GM21367 (cell line): ENCODE measurements at regions not wholly inside any gene's neighbourhood (a gene's known extent, or its start where the extent isn't known, plus 50 kb on each side); places are given as distances from the start of the nearest gene placed in this dataset.
"Not testable (repeated sequence)": the region's sequence is repeated elsewhere in the genome, so short reads cannot be mapped to it uniquely, and the experiment has no call there.

Source experiments
- ATAC-seq: cut with Tn5 transposase; IDR thresholded peaks from one replicate; pipeline ENCODE4 v1.9.1; 2021; ENCODE audit not compliant: unreplicated experiment

DNA sequence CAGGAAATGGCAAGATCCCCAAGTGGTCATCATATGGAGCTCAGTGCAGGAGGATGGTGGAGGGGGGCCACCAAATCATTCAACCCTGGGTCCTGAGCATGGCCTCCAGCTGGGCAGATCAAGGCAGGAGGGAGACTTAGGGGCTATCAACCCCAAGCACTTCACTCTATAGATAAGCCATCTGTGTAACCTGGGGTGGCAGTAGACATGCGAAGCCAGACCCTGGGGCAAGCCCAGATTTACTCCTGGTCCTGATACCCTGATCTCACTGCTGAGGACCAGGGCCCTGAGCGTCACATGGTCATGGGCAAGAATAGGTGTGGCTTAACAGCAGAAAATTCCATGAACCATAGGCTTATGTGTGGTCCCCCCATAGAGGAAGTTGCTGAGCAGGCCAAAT, 173.0 kb upstream of the ADCY1 start:
- no peak for ATAC-seq

DNA sequence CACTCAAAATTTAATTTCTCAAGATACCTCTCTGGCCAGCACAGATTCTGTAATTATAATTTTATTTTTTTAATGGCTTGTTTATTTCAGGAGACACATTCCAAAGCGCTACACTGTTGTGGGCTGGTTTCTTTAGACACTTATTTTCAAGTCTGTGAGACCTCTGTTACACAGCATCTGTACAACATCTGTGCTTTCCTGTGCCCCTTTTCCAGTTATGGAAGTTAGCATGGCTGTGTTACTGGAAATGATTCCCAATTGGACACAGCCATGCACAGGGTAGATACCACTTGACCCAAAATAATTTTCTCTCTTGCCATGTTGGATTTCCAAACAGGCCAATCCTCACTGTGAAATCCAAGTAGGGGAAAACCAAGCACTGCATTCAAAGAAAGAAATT, 172.3 kb upstream of the ADCY1 start:
- ATAC-seq = no peak

DNA sequence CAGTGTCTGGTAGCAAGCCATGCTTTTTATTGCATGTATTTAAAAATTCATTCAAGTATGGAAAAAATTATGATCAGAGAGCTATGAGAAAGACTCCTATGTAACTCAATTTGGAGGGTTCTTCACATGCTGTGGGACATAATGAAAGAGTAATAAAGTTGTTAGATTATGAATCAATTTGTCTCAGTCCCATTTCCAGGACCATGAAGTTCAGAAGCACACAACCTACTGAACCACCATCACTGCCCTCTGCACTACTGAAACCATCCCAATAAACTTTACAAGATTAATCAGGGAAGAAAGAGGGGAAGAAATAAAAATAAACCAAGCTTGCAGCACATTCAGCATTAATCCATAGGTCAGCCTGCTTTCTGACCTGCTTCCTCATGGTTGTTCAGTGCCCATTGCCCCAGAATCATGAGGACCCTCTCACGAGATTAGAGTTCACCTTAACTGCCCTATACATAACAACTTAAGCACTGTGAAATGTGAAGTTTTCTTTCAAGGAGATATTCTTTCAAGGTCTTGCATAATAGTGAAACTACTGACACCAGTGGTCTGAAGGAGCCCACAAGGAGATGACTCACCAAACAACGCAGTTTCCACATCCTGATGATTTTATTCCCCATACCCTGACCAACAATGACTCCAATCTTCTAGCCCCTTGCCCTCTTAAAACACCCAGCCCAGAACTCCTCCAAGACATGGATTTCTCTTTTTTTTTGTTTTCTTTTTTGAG, 171.5 kb upstream of the ADCY1 start:
- no peak for ATAC-seq

DNA sequence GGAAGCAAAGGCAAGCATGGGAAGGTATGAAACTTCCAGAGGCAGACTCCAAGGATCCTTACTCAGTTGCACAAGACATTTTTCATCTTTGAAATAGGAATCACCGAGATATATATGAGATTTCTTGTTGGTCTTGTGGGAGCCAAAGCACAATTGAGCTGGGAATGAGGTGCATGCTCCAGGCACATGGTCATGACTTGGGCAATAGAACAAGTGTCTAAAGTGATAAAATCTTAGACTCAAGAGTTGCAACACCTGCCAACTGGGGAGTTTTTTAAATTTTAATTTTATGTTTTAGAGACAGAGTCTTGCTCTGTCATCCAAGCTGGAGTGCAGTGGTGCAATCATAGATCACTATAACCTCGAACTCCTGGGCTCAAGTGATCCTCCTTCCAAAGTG, 169.5 kb upstream of the ADCY1 start:
- no peak for ATAC-seq

DNA sequence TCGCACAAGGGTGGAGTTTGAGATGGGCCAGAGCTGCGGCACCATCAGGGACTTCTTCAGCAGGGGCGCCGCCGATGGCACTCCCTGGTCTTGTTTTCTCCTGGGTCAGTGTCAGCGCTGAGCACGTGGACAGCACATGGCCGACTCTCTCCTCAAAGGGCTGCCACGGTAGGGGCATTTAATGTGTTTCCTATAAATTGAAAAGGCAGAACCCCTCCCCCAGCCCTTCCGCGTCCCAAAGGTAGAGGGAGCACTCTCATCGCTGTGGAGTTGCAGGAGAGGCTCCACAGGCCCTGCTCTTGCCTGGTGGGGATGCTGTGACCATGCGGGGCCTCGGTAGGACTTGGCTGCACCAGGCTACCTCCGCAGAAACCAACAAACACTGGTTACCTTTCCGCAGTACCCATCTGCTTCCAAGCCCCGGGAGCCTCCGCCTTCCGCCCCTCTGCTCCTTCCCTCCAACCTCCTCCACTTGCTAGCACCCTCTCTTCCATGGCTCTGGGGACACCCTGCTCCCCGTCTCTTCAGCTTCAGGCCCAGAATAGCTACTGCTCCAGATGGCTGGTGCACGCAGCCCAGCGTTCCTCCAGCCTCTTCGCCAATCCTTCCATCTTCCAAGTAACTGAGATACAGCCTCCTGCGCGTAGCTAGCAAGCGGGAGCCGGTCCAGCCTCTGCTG, 166.3 kb upstream of the ADCY1 start:
- no peak for ATAC-seq

DNA sequence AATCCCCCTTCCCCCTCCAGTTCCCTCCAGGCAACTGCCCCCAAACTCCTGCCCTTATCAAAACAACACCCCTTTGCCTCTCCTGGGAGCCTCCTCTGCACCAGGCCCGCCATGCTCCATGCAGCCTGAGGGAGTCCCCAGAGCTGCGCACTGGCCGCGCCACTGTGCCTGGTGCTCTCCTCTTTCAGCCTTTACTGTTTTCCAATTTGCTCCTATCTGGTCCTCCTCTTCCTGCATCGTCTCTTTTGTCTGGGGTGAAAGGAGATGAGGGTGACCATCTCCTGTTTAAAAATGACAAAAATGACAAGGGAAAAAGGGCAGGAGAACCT, 165.8 kb upstream of the ADCY1 start:
- no peak for ATAC-seq

DNA sequence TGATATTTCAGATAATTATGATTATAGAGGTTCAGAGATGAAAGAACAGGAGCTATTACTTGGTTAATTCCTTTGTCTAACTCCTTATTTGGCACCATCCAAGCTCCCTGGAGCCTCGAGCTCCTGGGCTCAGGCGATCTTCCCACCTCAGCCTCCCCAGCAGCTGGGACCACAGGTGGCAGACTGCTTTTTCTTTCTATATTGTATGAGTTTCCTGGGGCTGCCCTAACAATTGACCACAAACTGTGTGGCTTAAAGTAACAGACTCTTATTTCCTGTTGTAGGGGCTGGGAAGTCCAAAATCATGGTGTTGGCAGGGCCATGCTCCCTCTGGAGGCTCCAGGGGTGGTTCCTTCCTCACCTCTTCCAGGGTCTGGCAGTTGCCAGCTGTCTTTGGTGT, 163.3 kb upstream of the ADCY1 start:
- no peak for ATAC-seq

DNA sequence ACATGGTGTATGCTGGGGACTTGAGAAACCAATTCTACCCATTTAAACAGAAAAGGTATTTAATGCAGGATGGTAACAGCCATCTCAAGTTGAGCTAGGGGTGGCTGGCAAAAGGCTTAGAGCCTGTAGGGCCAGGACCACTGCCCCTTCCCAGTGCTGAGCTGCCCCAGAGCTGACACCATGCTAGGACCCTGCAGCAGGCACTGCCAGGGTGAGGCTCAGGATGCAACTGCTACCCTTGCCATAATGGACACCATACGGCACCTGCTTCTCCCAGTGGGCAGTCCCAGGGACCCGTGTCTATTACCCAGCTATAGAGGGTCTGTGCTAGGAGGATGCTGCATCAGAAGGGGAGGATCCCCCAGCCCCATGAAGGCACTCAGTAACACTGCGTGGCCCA, 160.7 kb upstream of the ADCY1 start:
- no peak for ATAC-seq

DNA sequence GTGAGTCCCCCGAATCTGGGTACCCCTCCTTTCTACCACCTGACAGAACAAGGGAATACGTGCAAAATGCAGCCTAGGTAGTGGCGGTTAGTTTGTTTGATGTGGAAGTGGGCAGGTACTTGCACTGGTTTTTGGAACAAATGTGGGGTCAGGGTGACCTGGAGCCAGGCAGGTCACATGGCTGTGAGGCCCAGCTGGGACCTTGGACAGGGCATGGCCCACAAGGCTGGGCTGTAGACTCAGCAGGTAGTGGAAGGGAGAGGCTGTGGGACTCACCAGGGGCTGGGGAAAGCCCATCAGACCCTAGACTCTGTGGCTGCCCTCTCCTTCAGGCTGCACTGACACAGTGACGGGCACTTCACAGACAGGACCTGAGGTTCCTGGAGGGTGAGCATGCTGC, 159.9 kb upstream of the ADCY1 start:
- ATAC-seq = no peak

DNA sequence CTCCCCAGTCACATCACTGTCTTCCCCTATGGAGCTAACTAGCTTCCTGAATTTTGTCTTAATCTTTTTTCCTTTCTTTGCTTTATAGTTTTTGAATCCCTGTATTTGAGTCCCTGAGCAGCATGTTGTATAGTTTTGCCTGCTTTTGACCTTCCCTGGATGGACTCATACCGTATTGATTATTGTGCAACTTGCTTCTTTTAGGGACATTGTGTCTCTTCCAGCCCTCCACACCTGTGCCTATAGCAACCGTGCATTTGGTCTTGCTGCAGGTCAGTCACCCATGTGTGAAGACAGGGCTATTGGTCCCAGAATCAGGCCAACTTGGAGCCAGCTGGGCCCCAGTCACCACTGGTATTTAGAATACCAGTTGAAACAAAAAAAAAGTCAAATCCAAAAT, 158.9 kb upstream of the ADCY1 start:
- no peak for ATAC-seq

DNA sequence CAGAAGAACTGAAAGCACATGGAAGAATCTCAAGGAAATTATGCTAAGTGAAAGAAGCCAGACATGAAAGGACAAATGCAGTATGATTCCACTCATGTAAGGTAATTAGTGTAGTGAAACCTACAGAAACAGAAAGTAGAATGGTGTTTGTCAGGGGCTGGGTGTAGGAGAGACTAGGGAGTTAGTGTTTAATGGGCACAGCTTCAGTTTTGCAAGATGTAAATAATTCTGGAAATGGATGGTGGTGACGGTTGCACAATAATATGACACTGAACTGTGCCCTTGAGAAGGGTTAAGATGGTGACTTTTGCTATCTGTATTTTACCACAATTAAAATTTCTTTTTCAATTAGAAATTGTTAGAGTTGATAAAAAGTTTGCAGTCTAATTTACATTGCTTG, 157.3 kb upstream of the ADCY1 start:
- ATAC-seq = no peak

DNA sequence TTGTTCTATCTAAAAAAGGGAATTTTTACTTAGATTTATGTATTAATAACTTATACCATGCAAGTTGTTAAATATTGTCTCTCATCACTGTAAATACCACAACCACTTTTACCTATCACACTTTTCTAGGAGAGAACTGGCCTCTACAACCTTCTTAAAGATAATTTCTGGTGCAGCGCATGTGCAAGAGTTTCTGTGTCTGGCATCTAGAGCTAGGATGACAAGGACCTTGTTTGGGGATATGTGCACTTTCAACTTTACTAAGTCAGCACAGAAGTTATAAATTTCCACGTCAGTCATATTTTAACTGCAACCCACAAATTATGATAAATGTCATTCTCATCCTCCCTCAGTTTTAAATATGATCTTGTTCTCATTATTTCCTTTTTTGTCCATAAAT, 156.9 kb upstream of the ADCY1 start:
- no peak for ATAC-seq

DNA sequence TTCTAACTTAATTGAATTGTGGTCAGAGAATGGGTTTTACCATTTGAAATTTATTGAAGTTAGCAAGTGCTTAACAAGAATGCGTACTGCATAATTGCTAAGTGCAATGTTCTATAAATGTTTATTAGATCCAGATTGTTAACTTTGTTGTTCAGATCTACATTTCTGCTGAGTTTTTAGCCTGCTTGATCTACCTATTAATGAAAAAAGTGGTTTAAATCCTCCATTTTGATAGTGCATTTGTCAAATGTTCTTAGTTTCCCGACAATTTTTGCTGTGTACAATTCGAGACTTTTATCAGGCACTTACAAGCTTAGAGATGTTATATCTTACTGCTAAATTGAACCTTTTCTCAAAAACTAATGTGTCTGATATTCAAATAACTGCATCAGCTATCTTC, 156.4 kb upstream of the ADCY1 start:
- no peak for ATAC-seq

DNA sequence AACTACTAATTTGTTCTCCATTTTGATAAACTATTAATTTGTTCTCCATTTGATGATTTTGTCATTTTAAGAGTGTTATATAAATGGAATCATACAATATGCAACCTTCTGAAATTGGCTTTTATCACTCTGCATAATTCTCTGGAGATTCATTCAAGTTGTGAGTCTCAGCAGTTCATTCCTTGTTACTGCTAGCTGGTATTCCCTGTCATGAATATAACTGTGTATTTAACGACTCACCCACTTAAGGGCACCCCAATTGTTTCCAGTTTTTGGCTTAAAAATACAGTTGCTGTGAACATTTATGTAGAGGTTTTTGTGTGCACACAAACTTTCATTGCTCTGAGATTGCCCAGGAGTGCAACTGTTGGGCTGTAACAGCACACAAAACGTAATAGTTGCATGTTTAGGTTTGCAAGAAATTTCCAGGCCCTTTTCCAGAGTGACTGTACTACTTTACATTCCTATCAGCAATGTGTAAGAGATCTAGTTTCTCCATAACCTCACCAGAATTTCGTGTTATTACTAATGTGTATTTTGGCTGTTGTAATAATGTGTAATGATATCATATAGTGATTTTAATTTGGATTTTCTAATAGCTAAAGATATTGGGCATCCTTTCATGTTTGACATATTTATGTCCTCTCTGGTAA, 153.2 kb upstream of the ADCY1 start:
- ATAC-seq = no peak

DNA sequence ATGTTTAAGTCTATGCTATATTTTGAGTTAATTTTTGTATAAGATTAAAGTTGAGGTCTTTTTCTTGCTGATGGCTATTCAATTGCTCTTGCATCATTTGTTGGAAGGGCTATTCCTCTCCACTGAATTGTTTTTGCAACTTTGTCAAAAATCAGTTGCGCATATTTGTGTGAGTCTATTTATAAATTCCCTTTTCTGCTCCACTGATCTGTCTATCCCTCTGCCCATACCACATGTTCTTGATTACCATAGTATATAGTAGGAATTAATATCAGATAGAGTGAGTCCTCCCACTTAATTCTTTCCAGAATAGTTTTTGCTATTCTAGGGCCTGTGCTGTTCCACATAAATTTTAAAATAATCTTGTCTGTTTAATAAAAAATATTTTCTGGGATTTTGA, 152.4 kb upstream of the ADCY1 start:
- ATAC-seq = no peak

DNA sequence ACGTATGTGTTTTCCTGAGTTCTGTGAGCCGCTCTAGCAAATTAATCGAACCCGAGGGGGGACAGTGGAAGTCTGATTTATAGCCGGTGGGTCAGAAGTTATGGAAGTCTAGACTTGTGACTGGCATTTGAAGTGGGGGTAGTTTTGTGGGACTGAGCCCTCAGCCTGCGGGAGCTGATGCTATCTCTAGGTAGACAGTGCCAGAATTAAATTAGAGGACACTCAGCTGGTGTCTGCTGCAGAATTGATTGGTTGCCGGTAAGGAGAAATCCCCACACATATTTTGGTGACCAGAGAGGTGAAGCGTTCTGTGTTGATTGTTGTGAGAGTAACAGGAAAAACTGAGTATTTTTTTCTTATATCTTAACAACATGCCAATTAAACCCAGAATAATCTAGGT, 143.8 kb upstream of the ADCY1 start:
- ATAC-seq = no peak

DNA sequence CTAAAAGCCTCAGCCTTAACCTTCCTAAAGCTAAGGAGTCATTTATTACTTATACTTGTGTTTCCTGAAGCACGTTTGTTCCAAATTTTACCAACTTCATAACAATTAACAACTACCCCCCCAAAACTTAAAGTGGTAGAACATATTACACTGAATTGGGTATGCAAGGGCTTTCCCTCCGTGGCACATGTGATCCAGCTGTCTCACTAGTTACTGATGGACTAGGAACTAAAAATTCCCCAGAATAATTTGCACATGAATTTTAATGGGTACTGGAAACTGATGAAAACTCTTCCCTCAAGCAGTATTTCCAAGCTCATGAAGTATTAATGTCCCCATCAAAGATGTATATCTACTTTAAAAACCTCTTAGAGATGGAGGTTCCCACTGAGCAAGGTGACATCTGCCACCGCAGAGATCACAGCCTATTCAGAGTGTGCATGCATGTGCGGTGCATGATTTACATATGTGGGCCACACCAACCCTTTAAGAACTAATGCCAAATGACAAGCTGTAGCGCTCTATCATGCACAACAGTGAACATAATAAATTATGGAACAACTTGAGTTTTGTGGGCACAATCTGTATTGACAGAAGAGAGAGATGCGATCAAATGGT, 139.9 kb upstream of the ADCY1 start:
- ATAC-seq = no peak

DNA sequence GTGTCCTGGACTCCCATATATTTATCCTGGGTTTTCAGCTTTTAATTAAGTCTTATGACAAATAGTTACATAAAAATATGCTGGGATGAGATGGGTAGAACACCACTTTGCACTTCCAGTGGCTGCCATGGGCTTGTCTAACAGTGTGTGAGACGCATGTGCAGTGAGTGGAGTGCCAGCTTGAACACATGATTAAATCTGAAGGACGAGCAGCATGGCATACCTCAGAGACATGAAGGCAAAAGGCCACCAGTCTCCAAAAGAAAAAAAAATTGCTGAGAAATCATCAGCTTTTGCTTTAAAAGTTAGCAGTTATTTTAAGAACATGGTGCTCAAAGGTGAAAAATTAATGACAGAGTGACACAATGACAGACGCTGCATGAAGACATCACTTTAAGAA, 139.0 kb upstream of the ADCY1 start:
- ATAC-seq = no peak

DNA sequence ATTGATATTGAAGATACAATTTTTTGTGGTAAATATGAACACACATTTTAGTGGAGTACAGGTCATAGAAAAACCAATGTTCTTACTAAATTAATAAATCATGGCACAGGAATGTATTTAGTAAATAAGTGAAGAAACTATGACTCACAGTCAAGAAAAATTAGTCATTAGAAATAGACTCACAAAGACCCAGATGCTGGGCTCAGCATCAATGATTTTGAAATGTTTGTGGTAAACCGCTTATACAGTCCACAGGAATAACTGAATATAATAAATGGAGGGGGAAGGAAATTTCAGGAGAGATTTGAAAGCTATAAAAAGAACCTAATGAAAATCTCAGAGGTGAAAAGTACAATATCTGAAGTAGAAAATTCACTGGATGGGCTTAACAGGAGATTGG, 138.3 kb upstream of the ADCY1 start:
- no peak for ATAC-seq

DNA sequence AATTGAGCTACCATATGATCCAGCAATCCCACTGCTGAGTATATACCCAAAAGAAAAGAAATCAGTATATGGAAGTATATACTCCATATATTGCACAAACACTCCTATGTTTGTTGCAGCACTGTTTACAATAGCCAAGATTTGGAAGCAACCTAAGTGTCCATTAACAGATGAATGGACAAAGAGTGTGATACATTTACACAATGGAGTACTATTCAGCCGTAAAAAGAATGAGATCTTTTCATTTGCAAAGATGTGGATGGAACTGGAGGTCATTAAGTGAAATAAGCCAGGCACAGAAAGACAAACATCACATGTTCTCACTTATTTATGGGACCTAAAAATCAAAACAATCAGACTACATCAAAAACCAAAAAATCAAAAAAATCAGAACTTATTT, 133.4 kb upstream of the ADCY1 start:
- not testable (repeated sequence) for ATAC-seq

DNA sequence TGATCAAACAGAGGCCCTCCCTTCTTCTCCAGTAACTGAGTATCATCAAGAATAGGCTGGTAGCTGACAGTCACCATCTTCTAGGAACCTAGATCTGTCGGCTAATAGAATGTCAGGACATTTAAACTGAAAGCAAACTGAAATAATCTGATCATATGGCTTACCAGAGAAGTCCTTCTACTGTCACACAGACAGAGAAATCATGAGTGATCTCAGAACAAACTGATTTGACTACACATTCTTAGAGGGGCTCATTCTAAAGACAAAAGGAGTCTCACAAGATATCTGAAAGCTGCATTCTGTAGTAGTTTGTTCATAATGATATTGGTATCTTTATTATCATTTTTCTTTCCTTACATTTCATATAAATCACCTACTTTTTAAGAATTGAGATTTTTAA, 130.9 kb upstream of the ADCY1 start:
- ATAC-seq = no peak
